Large intestine (tissue), 3 donors: ENCODE measurements at regions not wholly inside any gene's neighbourhood (a gene's known extent, or its start where the extent isn't known, plus 50 kb on each side); places are given as distances from the start of the nearest gene placed in this dataset.

Experiments used
- DNase-seq, 2 donors: peaks; one replicate each; pipeline versions ENCODE4 v3.0.0 to v3.0.0-alpha.2; 2013
- H3K27ac ChIP-seq: one replicate; pipeline ENCODE4 v1.5.1; 2013; ENCODE audit warnings: low read length
- H3K27me3 ChIP-seq: 2 replicates; pipeline ENCODE4 v1.6.1; 2013; ENCODE audit warnings: low read length; ENCODE audit not compliant: control insufficient read depth, insufficient read depth
- H3K36me3 ChIP-seq: 2 replicates; pipeline ENCODE4 v1.6.1; 2013; ENCODE audit warnings: low read length; ENCODE audit not compliant: control insufficient read depth, insufficient read depth
- H3K4me1 ChIP-seq: one replicate; pipeline ENCODE4 v1.6.1; 2013; ENCODE audit warnings: low read length; ENCODE audit not compliant: control insufficient read depth, insufficient read depth
- H3K4me3 ChIP-seq: one replicate; pipeline ENCODE4 v1.5.1; 2013; ENCODE audit warnings: low read length
- H3K9me3 ChIP-seq: one replicate; pipeline ENCODE4 v1.6.1; 2013; ENCODE audit warnings: mild to moderate bottlenecking, low read depth, low read length, moderate library complexity; ENCODE audit not compliant: control insufficient read depth
- WGBS: methylation state at CpG from one replicate; pipeline ENCODE4 v1.1.5; 2013; ENCODE audit warnings: low lambda C conversion rate; ENCODE audit not compliant: insufficient coverage; 5-methylcytosine and 5-hydroxymethylcytosine counted together

- peak; percentile 48 to 51 for DNase-seq
- Histone ChIP-seq H3K4me1 (peaks cover 19% of the 10 kb centered on the region), H3K9me3 (no peaks in the 10 kb centered on the region), H3K36me3 (no peaks in the 10 kb centered on the region), H3K27ac (peak overlapping the region; percentile 18), H3K27me3 (no peaks in the 10 kb centered on the region), H3K4me3 (no peak overlapping the region)
- WGBS, result 100% methylated on average over 1 of the region's 23 CpGs
Measured at GRCh38 chr5:172559004-172559932, 81.8 kb upstream of the NEURL1B start.

- Histone ChIP-seq H3K4me3 (no peak overlapping the region), H3K36me3 (no peaks in the 10 kb centered on the region), H3K4me1 (peaks cover 12% of the 10 kb centered on the region), H3K27ac (peak overlapping the region; percentile 18), H3K9me3 (no peaks in the 10 kb centered on the region), H3K27me3 (no peaks in the 10 kb centered on the region)
- DNase-seq, result no peak
- no CpG with 5 or more reads among the region's 17 CpGs for WGBS
Measured at GRCh38 chr5:172558076-172558976, 82.7 kb upstream of the NEURL1B start.

GRCh38 chr5:172556971-172557461 lies 84.0 kb upstream of the NEURL1B start:
- peak in 1 of 2 donors; percentile 54 for DNase-seq
- Histone ChIP-seq H3K4me1 (peaks cover 12% of the 10 kb centered on the region), H3K27me3 (no peaks in the 10 kb centered on the region), H3K4me3 (no peak overlapping the region), H3K36me3 (no peaks in the 10 kb centered on the region), H3K27ac (peak overlapping the region; percentile 18), H3K9me3 (no peaks in the 10 kb centered on the region)
- no CpG with 5 or more reads among the region's 12 CpGs for WGBS

- no peak overlapping the region for H3K27ac ChIP-seq
- H3K9me3 ChIP-seq, result no peaks in the 10 kb centered on the region
- DNase-seq, result no peak
- 100% methylated on average over 1 of the region's 3 CpGs for WGBS
- no peak overlapping the region for H3K4me3 ChIP-seq
- H3K36me3 ChIP-seq, result no peaks in the 10 kb centered on the region
- H3K27me3 ChIP-seq, result no peaks in the 10 kb centered on the region
- peaks cover 12% of the 10 kb centered on the region for H3K4me1 ChIP-seq
Measured at GRCh38 chr5:172556262-172556661, 84.8 kb upstream of the NEURL1B start.

GRCh38 chr5:172554562-172554961 lies 86.5 kb upstream of the NEURL1B start:
- 88% methylated on average over 4 of the region's 14 CpGs for WGBS
- Histone ChIP-seq H3K4me1 (peaks cover 12% of the 10 kb centered on the region), H3K36me3 (no peaks in the 10 kb centered on the region), H3K27ac (no peak overlapping the region), H3K4me3 (no peak overlapping the region), H3K27me3 (no peaks in the 10 kb centered on the region), H3K9me3 (no peaks in the 10 kb centered on the region)
- no peak for DNase-seq

- no peak for DNase-seq
- no peak overlapping the region for H3K27ac ChIP-seq
- peaks cover 12% of the 10 kb centered on the region for H3K4me1 ChIP-seq
- no peaks in the 10 kb centered on the region for H3K27me3 ChIP-seq
- no peaks in the 10 kb centered on the region for H3K36me3 ChIP-seq
- no peaks in the 10 kb centered on the region for H3K9me3 ChIP-seq
- no CpG with 5 or more reads among the region's 3 CpGs for WGBS
- H3K4me3 ChIP-seq, result no peak overlapping the region
Measured at GRCh38 chr5:172553903-172554302, 87.2 kb upstream of the NEURL1B start.

- WGBS, result no CpG with 5 or more reads among the region's 2 CpGs
- Histone ChIP-seq H3K4me3 (no peak overlapping the region), H3K27ac (no peak overlapping the region), H3K36me3 (no peaks in the 10 kb centered on the region), H3K4me1 (peaks cover 5% of the 10 kb centered on the region), H3K27me3 (no peaks in the 10 kb centered on the region), H3K9me3 (no peaks in the 10 kb centered on the region)
- DNase-seq, result no peak
Measured at GRCh38 chr5:172553167-172553566, 87.9 kb upstream of the NEURL1B start.

GRCh38 chr5:172550996-172551395 lies 90.1 kb upstream of the NEURL1B start:
- Histone ChIP-seq H3K27ac (no peak overlapping the region), H3K4me1 (no peaks in the 10 kb centered on the region), H3K36me3 (no peaks in the 10 kb centered on the region), H3K9me3 (no peaks in the 10 kb centered on the region), H3K27me3 (no peaks in the 10 kb centered on the region), H3K4me3 (no peak overlapping the region)
- no peak for DNase-seq
- no CpG with 5 or more reads among the region's 9 CpGs for WGBS

GRCh38 chr5:172550096-172550765 lies 90.8 kb upstream of the NEURL1B start:
- H3K36me3 ChIP-seq, result no peaks in the 10 kb centered on the region
- WGBS, result no CpG with 5 or more reads among the region's 9 CpGs
- H3K27me3 ChIP-seq, result peaks cover 3% of the 10 kb centered on the region
- no peak overlapping the region for H3K27ac ChIP-seq
- no peaks in the 10 kb centered on the region for H3K9me3 ChIP-seq
- H3K4me3 ChIP-seq, result no peak overlapping the region
- no peaks in the 10 kb centered on the region for H3K4me1 ChIP-seq
- DNase-seq, result no peak

GRCh38 chr5:172549696-172550095 lies 91.4 kb upstream of the NEURL1B start:
- no peak for DNase-seq
- Histone ChIP-seq H3K27ac (no peak overlapping the region), H3K4me1 (no peaks in the 10 kb centered on the region), H3K4me3 (no peak overlapping the region), H3K9me3 (no peaks in the 10 kb centered on the region), H3K36me3 (no peaks in the 10 kb centered on the region), H3K27me3 (peaks cover 5% of the 10 kb centered on the region)
- no CpG with 5 or more reads among the region's 13 CpGs for WGBS
